ENCODE measurements at regions not wholly inside any gene's neighbourhood (a gene's known extent, or its start where the extent isn't known, plus 50 kb on each side); places are given as distances from the start of the nearest gene placed in this dataset.

DNA sequence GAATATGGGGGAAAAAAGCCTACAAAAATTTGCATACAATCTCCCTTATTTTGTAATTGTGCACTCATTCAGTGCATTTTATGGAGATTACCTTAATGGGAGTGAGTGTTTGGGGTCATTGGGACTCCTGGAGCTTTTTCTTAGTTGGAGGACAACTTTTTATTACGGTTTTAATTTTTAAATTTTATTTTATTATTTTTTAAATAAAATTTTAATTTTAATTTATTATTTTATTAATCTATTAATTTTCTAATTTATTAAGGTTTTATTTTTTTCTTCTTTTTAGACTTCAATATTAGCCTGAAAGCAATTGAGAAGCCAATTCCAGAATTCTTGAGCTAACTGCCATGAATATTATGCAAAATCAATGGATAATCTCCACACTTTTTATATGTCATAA lies 355.0 kb downstream of the SOCS6 start:
- no peak for TF ChIP-seq CTCF (IDR thresholded peaks at IDR 0.05)
- no peak for TF ChIP-seq POLR2A (IDR thresholded peaks at IDR 0.05)
